Psoas muscle (tissue), 7 donors: ENCODE measurements at regions not wholly inside any gene's neighbourhood (a gene's known extent, or its start where the extent isn't known, plus 50 kb on each side); places are given as distances from the start of the nearest gene placed in this dataset.
"Not testable (repeated sequence)": the region's sequence is repeated elsewhere in the genome, so short reads cannot be mapped to it uniquely, and the experiment has no call there.

Experiments
- ATAC-seq, 4 donors: fragments of 200-7000 bp; cut with Tn5 transposase; one replicate each; pipeline ENCODE4 v1.9.1; 2020; ENCODE audit warnings: moderate library complexity in 3 of 4, mild to moderate bottlenecking in 2 of 4
- DNase-seq, 2 donors: peaks; one replicate each; pipeline ENCODE4 v3.0.0-alpha.2; 2020
- H3K27ac ChIP-seq: fragments of 200-600 bp; one replicate; pipeline ENCODE4 v1.8.0; 2022
- H3K27me3 ChIP-seq, 3 donors: fragments of 200-600 bp in 1 of 3; one replicate each; pipeline versions ENCODE4 v1.6.1 to v1.8.0; 2013 to 2022; ENCODE audit warnings: low read length in 2 of 3, mild to moderate bottlenecking in 2 of 3, moderate library complexity in 1 of 3; ENCODE audit not compliant: insufficient read depth in 3 of 3
- H3K36me3 ChIP-seq, 2 donors: fragments of 200-600 bp in 1 of 2; one replicate each; pipeline versions ENCODE4 v1.6.1 to v1.8.0; 2013 to 2022; ENCODE audit warnings: low read depth in 1 of 2, mild to moderate bottlenecking in 1 of 2, moderate library complexity in 1 of 2; ENCODE audit not compliant: insufficient read depth in 1 of 2
- H3K4me1 ChIP-seq: fragments of 200-600 bp; one replicate; pipeline ENCODE4 v1.8.0; 2022
- H3K4me3 ChIP-seq: fragments of 200-600 bp; one replicate; pipeline ENCODE4 v1.8.0; 2022; ENCODE audit warnings: mild to moderate bottlenecking
- H3K9me3 ChIP-seq: fragments of 200-600 bp; one replicate; pipeline ENCODE4 v1.8.0; 2022
- whole genome bisulfite sequencing, 3 donors: extraction: QIAGEN DNeasy Blood & Tissue Kit; methylation state at CpG; one replicate each; pipeline versions ENCODE4 v1.1.6 to v1.1.7; 2013; 5-methylcytosine and 5-hydroxymethylcytosine counted together
- intact Hi-C, 2 donors: fragments of 100-400 bp; cut with DNase I; formaldehyde crosslinking; loops; one replicate each; pipeline versions ENCODE4 v1.11.0 to v1.14.2; 2022
- donor health status: healthy with polysubstance abuse.
- donor health status: DM: no; HTN: no; CAD: no; lungs with moderate emphysema.
- donor health status: Bipolar disorder and iron deficiency.
- donor health status: healthy.
- donor health status: DM: yes; HTN: yes; CAD: no.
- donor health status: DM: no; HTN: no; CAD: no.
- donor health status: DM: yes; HTN: yes; CAD: no.

DNA sequence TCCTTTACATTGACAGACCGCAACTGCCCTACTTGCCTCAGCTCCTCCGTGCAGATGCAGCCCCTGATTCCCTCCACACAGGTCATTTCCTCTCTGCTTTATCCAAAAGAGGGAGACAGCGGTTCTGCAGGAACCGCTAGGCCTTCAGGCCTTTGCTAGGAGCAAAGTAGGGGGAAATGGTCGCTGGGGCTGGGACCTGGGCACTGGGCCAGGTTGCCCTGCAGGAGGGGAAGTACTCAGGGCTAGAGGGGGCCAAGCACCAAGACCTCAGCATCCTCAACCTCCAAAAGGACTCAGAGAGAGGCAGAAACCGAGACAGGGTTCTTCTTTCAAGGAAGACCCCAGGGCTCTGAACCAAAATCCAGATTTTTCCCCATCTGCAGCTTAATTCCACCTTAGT is 160.4 kb upstream of the NOTCH2NLA start:
- H3K4me3 ChIP-seq, H3K9me3 ChIP-seq, DNase-seq, intact Hi-C loops, ATAC-seq, H3K27ac ChIP-seq, H3K27me3 ChIP-seq, H3K36me3 ChIP-seq, H3K4me1 ChIP-seq: not testable (repeated sequence)
- 65 to 79% (median 74%) methylated on average over 4 to 5 of the region's 6 CpGs for WGBS, 3 donors

DNA sequence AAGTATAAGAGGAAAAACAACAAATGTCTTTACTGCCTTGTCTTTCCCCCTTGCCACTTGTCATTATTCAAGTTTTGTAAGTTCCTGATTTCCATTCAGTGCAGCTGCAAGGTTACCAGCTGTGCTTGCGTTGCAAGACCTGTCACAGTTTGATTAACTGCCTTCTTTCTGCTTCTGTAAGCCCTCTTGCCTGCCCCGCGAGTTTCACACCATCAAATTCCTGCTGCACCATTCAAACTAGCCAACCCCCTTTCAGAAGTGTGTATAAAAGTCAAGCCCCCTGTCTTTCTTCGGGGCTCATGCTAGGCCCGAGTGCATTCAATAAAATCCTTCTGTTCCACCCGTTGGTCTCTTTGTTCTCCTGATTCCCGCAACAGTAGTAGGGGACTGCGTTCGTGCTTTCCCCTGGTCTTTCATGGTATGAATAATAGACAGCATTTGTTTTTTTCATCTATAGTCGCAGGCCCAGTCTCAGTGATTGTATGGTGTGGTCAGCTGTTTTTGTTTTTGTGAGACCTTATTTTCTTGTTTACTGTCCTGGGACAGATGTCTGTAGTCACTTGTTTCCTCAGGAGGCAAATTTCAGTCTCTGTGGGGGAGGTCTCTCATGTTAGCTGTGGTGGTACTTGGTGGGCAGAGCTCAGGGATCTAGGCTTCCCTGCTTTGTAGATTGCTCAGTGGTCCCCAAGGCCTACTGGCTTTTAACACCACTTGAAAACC is 159.1 kb upstream of the NOTCH2NLA start:
- ATAC-seq: peak in 2 of 4 donors; percentile 42 to 47
- DNase-seq, H3K4me3 ChIP-seq, H3K36me3 ChIP-seq, H3K9me3 ChIP-seq, H3K4me1 ChIP-seq, H3K27me3 ChIP-seq, intact Hi-C loops: not testable (repeated sequence)
- H3K27ac ChIP-seq: peak overlapping the region; percentile 46
- 23 to 32% (median 27%) methylated on average over 9 of the region's 10 CpGs for WGBS, 3 donors

DNA sequence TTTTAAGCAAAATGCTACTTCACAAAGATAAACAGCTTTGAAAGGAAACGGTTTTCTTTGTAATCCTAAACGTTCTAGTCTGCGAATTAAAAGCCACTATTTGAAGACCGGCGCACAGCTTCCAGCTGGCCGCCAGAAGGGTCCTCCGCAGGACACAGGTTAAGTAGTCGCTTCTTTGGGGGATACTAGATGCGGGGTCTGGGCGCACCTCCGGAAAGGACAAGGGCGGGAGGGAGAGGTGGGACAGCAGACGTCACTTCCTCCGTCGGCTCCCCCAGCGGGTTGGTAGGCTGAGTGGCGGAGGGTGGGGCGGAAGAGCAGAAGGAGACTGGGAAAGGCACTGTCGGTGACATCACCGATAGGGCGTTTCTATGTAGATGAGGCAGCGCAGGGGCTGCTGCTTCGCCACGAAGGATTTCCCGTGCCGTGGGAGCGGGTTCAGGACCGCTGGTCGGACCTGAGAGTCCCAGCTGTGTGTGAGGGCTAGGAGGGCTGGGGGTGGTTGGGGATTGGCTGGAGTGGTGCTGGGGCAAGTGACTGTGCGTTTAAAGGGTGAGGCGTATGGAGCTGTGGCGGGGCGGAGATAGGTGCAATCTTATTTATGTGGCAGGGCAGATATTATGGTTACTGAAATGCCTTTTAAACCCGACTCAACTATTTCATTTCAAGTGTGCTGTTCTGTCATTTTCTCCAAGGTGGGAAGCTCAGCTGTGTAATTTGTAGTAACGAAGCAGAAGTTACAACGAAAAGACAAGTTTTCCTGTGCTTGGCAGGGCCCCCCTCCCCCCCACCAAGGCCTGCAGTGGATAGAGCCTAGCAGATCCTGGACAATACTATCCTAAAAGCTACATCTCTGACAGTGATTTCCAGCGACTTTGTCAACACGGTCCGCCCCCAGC is 158.3 kb upstream of the NOTCH2NLA start:
- WGBS, 3 donors: 0% methylated on average over 17 to 29 of the region's 39 CpGs
- intact Hi-C loops: not testable (repeated sequence)
- ATAC-seq: peak; percentile 96 to 98 (median 97)

DNA sequence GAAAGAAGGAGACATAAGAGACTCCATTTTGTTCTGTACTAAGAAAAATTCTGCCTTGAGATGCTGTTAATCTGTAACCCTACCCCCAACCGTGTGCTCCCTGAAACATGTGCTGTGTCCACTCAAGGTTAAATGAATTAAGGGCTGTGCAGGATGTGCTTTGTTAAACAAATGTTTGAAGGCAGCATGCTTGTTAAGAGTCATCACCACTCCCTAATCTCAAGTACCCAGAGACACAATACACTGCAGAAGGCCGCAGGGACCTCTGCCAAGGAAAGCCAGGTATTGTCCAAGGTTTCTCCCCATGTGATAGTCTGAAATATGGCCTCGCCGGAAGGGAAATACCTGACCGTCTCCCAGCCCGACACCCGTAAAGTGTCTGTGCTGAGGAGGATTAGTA is 152.4 kb upstream of the NOTCH2NLA start:
- H3K4me3 ChIP-seq, DNase-seq, intact Hi-C loops, H3K27ac ChIP-seq, H3K27me3 ChIP-seq, H3K36me3 ChIP-seq, H3K4me1 ChIP-seq, ATAC-seq, H3K9me3 ChIP-seq: not testable (repeated sequence)
- 43 to 66% (median 56%) methylated on average over 2 to 4 of the region's 7 CpGs for WGBS, 3 donors

More for the DNA sequence above, 158.3 kb upstream of the NOTCH2NLA start:
- not testable (repeated sequence) for H3K27me3 ChIP-seq, H3K4me1 ChIP-seq, H3K9me3 ChIP-seq, H3K36me3 ChIP-seq
- Histone ChIP-seq H3K4me3 (peak overlapping the region; percentile 75), H3K27ac (peak overlapping the region; percentile 91)
- peak; percentile 73 to 85 for DNase-seq

DNA sequence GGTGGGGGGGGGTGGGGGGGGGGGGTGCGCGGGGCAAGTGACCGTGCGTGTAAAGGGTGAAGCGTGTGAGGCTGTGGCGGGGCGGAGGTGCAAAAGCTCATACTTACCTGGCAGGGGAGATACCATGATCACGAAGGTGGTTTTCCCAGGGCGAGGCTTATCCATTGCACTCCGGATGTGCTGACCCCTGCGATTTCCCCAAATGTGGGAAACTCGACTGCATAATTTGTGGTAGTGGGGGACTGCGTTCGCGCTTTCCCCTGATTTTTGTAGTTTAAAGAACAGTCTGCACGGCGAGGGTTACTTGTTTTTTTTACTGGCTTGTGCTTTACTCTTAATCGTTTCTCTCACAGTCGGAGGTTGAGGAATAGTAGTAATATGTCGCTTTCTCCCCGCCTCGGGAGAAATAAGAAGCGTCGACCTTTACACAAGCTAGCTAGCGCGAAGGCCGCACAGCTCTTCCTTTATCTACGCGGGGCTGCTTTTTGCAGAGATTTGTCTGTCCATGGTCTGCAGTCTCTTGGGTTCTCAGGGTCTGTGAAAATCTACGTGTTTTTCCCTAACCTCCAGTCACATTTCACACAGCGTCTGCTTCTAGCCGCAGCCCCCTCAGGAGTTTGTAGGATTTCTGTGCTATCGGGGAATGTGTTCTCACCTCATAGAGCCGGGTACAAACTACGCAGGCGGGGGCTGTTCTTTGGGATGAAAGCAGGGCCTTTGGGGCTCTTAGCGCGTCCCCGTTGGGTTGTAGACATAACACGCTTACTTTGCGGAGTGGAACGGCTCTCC is 148.1 kb upstream of the NOTCH2NLA start:
- 0 to 2% (median 1%) methylated on average over 27 to 42 of the region's 42 CpGs for WGBS, 3 donors
- DNase-seq: peak; percentile 62 to 85
- peak overlapping the region; percentile 88 for H3K27ac ChIP-seq
- H3K9me3 ChIP-seq, intact Hi-C loops, H3K36me3 ChIP-seq, H3K4me1 ChIP-seq, H3K27me3 ChIP-seq: not testable (repeated sequence)
- peak overlapping the region; percentile 66 for H3K4me3 ChIP-seq
- ATAC-seq: peak; percentile 88 to 93 (median 90)

DNA sequence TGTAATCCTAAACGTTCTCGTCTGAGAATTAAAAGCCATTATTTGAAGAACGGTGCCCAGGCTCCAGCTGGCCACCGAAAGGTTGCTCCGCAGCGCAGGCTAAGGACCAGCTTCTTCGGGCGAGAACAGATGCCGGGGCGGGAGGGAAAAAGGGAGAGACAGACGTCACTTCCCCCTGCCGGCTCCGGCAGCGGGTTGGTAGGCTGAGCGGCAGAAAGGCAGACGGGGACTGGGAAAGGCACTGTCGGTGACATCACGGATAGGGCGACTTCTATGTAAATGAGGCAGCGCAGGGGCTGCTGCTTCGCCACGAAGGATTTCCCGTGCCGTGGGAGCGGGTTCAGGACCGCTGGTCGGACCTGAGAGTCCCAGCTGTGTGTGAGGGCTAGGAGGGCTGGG is 147.5 kb upstream of the NOTCH2NLA start:
- intact Hi-C loops, H3K36me3 ChIP-seq, H3K9me3 ChIP-seq, H3K4me1 ChIP-seq, H3K27me3 ChIP-seq: not testable (repeated sequence)
- peak; percentile 86 to 92 (median 88) for ATAC-seq
- DNase-seq: peak; percentile 85 to 93
- whole genome bisulfite sequencing, 3 donors: 0 to 1% (median 0%) methylated on average over 11 to 27 of the region's 27 CpGs
- H3K27ac ChIP-seq: peak overlapping the region; percentile 69
- peak overlapping the region; percentile 58 for H3K4me3 ChIP-seq

DNA sequence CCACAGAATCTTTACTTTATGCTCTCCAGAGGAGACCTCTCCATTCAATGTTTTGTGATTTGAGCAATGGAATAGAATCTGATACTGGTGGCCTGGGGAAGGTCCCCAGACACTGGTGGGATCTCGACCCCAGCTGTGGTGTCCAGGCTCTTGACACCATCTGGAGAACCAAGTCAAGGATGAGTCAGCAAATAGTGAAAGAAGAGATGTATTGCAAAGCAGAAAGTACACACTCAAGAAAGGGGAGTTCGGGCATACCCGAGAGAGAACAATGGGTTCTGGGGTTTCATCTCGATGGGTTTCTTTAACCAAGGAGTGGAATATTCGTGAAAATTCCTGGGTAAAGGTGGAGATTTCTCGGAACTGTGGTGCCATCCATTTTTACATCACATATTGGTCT is 146.3 kb upstream of the NOTCH2NLA start:
- H3K9me3 ChIP-seq, H3K4me1 ChIP-seq, intact Hi-C loops, DNase-seq, H3K36me3 ChIP-seq, H3K27ac ChIP-seq, H3K27me3 ChIP-seq, ATAC-seq: not testable (repeated sequence)
- peak overlapping the region; percentile 58 for H3K4me3 ChIP-seq
- 88 to 92% (median 90%) methylated on average over 6 of the region's 6 CpGs for whole genome bisulfite sequencing, 3 donors

DNA sequence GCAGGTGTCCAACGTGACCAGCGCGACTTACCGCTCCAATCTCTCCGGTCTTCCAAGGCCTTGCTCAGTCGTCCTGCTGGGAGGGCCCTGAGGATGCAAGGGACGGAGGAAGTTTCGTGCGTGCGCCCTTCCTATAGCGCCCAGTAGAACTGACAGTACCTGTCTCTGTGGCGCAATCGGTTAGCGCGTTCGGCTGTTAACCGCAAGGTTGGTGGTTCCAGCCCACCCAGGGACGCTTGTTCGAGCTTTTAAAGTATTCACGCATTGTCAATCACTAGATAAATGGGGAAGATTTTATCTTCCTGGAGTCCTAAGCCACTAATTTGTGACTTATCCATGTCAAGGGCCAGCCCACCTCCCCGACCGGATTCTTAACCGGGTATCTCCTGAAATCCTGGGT is 141.1 kb upstream of the NOTCH2NLA start:
- H3K27ac ChIP-seq: peak overlapping the region; percentile 61
- peak; percentile 25 to 56 for DNase-seq
- ATAC-seq, H3K36me3 ChIP-seq, H3K27me3 ChIP-seq, intact Hi-C loops, H3K9me3 ChIP-seq, H3K4me1 ChIP-seq: not testable (repeated sequence)
- 5 to 11% (median 10%) methylated on average over 20 of the region's 23 CpGs for WGBS, 3 donors
- peak overlapping the region; percentile 60 for H3K4me3 ChIP-seq

DNA sequence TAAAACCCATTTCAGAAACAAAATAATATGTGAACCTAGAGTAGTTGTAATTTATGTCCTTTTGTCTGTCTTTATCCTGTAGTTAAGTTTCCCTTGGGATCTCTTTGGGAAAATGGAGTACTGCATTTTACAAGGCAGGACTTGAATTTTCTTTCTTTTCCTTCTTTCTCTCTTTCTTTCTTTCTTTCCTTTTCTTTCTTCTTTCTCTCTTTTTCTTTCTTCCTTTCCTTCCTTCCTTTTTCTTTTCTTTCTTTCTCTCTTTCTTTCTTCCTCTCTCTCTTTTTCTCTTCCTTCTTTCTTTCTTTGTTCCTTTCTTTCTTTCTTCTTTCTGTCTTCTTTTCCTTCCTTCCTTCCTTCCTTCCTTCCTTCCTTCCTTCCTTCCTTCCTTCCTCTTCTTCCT is 126.6 kb upstream of the NOTCH2NLA start:
- H3K4me1 ChIP-seq, H3K27me3 ChIP-seq, ATAC-seq, H3K27ac ChIP-seq, intact Hi-C loops, H3K4me3 ChIP-seq, DNase-seq, H3K36me3 ChIP-seq, H3K9me3 ChIP-seq: not testable (repeated sequence)

DNA sequence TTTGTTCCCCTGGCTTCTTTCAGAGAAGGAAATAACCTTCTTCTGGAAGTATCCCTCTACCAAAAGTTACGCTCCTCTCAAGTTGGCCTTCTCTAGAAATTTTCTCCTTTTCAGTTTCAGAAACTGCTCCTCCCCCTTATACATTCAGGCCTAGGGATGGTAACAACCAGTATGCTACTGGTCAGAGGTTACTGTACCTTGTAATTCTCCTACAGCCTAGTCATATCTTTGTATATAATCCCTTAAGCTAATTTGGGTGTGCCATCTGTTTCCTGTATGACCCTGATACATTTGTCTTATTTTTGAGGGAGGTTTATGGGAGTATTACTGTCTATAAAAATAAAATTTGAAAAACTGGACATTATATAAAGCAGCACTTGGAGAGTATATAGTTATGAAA is 98.0 kb upstream of the NOTCH2NLA start:
- H3K27me3 ChIP-seq, intact Hi-C loops, H3K36me3 ChIP-seq, H3K4me3 ChIP-seq, H3K9me3 ChIP-seq, H3K27ac ChIP-seq, H3K4me1 ChIP-seq, DNase-seq, ATAC-seq: not testable (repeated sequence)
- 90% methylated on average over 1 of the region's 1 CpG; no CpG with 5 or more reads in 2 of the 3 donors for WGBS, 3 donors

DNA sequence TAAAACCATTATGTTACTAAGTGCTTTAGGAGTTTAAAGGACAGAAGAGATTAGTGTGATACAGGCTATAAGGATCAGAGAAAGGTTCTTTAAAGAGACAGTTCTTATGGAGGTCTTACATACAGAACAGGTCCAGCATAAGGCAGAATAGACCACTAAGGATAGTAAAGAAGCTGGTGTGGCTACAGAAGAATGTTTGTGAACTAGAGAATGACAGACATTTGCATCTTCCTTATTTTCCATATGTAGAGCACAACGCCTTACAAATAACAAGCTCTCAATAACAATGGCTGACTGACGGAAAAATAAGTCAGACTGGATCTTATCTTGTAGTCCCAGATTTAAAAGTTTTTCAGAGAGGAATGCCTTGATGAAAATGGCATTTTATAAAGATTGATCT is 95.6 kb upstream of the NOTCH2NLA start:
- DNase-seq, H3K4me3 ChIP-seq, H3K27ac ChIP-seq, H3K27me3 ChIP-seq, ATAC-seq, H3K9me3 ChIP-seq, H3K4me1 ChIP-seq, intact Hi-C loops, H3K36me3 ChIP-seq: not testable (repeated sequence)
- 80 to 100% (median 80%) methylated on average over 1 of the region's 2 CpGs for WGBS, 3 donors
